KOPT-K1 (cell line): ENCODE measurements at regions not wholly inside any gene's neighbourhood (a gene's known extent, or its start where the extent isn't known, plus 50 kb on each side); places are given as distances from the start of the nearest gene placed in this dataset.
"Not testable (repeated sequence)": the region's sequence is repeated elsewhere in the genome, so short reads cannot be mapped to it uniquely, and the experiment has no call there.

Experiments
- H3K27ac ChIP-seq: fragments of 200-600 bp; sonication (generic); 2 replicates; pipeline ENCODE4 v1.5.1; 2016; ENCODE audit warnings: antibody characterized with exemption, mild to moderate bottlenecking, low read depth, low read length; ENCODE audit not compliant: poor library complexity, severe bottlenecking
- H3K36me3 ChIP-seq: fragments of 200-600 bp; sonication (generic); 2 replicates; pipeline ENCODE4 v1.5.1; 2017; ENCODE audit warnings: antibody characterized with exemption, mild to moderate bottlenecking, low read length, moderate library complexity; ENCODE audit not compliant: insufficient read depth
- H3K9me3 ChIP-seq: fragments of 200-600 bp; sonication (generic); 2 replicates; pipeline ENCODE4 v1.5.1; 2017; ENCODE audit warnings: antibody characterized with exemption, low read length, mild to moderate bottlenecking; ENCODE audit not compliant: insufficient read depth, poor library complexity, severe bottlenecking

DNA sequence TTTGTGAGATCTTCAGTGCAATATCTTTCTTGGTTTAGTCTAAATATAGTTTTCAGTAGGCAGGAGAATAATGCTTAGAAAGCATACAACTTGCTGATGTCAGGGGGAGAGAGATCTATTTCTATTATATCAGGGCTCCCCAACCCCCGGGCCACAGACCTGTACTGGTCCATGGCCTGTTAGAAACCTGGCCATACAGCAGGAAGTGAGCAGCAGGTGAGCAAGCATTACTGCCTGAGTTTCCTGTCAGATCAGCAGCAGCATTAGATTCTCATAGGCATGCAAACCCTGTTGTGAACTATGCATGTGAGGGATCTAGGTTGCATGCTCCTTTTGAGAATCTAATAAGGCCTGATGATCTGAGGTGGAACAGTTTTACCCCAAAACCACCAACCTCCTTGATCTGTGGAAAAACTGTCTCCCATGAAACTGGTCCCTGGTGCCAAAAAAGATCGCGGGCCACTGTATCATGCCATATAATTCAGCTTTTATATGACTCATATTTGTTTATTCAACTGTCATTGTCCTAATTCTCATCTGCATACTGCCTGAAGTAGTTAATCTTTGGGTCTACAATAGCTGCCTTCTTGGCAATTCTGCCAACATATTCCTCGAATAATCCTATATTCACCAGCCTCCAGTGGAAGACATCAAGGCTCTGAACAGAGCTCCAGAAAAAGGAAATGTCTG, 163.6 kb upstream of the DYRK2 start:
- no peak overlapping the region for H3K27ac ChIP-seq
- H3K36me3 ChIP-seq = no peaks in the 10 kb centered on the region
- H3K9me3 ChIP-seq = peaks cover 30% of the 10 kb centered on the region

DNA sequence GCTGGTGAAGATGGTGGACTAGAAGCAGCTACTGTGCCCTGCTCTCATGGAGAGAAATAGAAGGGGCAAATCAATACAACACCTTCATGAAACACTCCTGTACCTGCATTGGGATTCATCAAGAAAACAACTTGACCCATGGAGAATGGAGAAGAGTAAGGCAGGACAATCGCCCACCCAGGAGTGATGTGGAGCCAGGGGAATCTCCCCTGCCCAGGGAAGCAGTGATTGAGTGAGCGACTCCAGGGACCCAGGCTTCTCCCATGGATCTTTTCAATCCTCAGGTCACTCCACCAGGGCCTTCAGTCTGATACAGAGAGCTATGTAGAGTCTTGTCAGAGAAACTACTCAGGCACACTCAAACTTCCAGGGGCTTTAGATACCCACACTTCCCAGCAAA, 161.9 kb upstream of the DYRK2 start:
- Histone ChIP-seq H3K9me3 (peaks cover 42% of the 10 kb centered on the region), H3K27ac (no peak overlapping the region), H3K36me3 (no peaks in the 10 kb centered on the region)

DNA sequence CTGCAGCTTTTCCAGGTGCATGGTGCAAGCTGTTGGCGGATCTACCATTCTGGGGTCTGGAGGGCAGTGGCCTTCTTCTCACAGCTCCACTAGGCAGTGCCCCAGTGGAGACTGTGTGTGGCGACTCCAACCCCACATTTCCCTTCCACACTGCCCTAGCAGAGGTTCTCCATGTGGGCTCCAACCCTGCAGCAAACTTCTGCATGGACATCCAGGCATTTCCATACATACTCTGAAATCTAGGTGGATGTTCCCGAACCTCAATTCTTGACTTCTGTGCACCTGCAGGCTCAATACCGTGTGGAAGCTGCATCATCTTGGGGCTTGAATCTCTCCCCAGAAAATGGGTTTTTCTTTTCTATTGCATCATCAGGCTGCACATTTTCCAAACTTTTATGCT, 160.2 kb upstream of the DYRK2 start:
- H3K36me3 ChIP-seq, H3K27ac ChIP-seq: not testable (repeated sequence)
- peaks cover 49% of the 10 kb centered on the region for H3K9me3 ChIP-seq

DNA sequence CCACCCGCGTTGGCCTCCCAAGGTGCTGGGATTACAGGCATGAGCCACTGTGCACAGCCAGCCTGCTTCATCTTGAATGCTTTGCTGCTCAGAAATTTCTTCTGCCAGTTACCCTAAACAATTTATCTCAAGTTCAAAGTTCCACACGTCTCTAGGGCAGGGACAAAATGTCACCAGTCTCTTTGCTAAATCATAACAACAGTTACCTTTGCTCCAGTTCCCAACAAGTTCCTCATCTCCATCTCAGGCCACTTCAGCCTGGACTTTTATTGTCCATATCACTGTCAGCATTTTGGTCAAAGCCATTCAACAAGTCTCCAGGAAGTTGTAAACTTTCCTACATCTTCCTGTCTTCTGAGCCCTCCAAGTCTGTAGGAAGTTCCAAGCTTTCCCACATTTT, 159.5 kb upstream of the DYRK2 start:
- Histone ChIP-seq H3K27ac (no peak overlapping the region), H3K36me3 (no peaks in the 10 kb centered on the region), H3K9me3 (peaks cover 49% of the 10 kb centered on the region)

DNA sequence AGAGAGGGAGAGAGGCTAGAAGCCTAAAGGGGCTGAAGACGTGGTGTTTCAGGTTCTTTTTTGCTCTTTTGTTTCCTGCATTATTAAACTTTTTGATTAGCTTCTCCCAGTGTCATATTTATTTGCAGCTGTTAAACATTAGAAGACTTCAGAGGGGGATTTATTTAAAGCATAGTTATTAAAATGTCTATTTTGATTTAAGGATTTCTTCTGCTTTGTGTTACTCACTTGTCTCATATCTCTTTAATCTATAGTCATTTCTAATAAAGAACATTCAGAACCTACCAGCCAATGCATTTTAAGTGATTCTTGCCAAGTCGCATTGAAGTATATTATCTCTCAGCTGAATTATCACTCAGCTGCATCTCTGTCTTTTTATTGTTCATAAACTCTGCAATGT, 152.0 kb upstream of the DYRK2 start:
- no peaks in the 10 kb centered on the region for H3K36me3 ChIP-seq
- no peak overlapping the region for H3K27ac ChIP-seq
- peaks cover 8% of the 10 kb centered on the region for H3K9me3 ChIP-seq

DNA sequence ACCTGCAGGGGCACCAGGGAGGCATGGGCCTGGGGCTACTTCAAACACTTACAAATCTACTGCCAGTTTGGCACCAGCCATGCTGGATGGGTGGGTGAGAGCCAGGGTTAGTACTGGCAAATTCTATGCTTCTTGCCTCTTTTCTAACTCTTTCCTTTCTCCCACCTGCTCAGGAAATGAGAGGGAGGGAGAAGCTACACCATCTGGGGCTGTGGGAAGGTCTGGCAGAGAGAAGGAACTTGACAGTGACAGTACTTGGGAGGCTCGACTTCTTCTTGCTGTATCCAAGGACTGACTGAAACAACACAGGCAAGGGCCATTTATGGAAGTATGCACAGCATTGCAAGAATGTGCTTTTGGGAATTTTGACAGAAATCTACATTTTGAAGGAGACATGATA, 149.6 kb upstream of the DYRK2 start:
- H3K36me3 ChIP-seq = no peaks in the 10 kb centered on the region
- H3K27ac ChIP-seq = no peak overlapping the region
- H3K9me3 ChIP-seq = no peaks in the 10 kb centered on the region

DNA sequence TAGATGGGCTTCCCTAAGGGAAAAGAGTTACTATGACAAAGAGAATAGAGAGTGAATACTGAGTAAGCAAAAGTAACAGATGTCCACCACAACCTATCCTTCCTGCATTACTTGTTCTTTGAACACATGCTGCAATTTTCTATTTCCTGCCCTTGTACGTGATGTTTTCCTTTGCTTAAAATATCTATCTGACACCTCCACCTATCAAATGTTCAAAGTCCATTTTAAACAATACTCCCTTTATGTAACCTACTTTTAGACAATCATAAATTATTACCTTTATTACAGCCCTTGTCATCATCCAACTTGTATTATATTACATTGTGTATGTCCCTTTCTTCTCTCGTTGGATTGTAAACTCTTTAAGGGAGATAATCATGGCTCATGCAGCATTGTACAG, 147.2 kb upstream of the DYRK2 start:
- H3K27ac ChIP-seq = no peak overlapping the region
- H3K9me3 ChIP-seq = no peaks in the 10 kb centered on the region
- H3K36me3 ChIP-seq = no peaks in the 10 kb centered on the region

DNA sequence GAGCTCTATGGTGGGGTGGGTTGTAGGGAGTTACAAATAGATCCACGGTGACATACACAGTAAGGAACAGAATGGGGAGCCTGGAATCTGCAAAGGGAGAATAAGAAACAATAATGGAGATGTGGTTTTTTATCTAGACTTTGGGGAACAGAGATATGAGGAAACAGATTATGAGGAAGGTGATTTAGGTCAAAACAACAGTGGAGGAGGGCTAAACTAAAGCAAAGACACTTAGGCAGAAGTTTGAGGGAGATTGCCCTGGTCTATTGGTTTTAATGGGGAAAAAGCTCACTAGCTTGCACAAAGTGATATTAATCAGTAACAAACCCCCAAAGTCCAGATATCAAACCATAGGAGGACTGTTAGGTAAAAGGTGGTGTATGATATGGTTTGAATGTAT, 144.5 kb upstream of the DYRK2 start:
- Histone ChIP-seq H3K36me3 (no peaks in the 10 kb centered on the region), H3K27ac (no peak overlapping the region), H3K9me3 (no peaks in the 10 kb centered on the region)

GRCh38 chr12:67506739-67507138, 141.8 kb upstream of the DYRK2 start:
- Histone ChIP-seq H3K36me3 (no peaks in the 10 kb centered on the region), H3K9me3 (no peaks in the 10 kb centered on the region), H3K27ac (no peak overlapping the region)

- Histone ChIP-seq H3K9me3 (no peaks in the 10 kb centered on the region), H3K36me3 (no peaks in the 10 kb centered on the region), H3K27ac (no peak overlapping the region)
Observed at GRCh38 chr12:67508830-67509229, 139.7 kb upstream of the DYRK2 start.

DNA sequence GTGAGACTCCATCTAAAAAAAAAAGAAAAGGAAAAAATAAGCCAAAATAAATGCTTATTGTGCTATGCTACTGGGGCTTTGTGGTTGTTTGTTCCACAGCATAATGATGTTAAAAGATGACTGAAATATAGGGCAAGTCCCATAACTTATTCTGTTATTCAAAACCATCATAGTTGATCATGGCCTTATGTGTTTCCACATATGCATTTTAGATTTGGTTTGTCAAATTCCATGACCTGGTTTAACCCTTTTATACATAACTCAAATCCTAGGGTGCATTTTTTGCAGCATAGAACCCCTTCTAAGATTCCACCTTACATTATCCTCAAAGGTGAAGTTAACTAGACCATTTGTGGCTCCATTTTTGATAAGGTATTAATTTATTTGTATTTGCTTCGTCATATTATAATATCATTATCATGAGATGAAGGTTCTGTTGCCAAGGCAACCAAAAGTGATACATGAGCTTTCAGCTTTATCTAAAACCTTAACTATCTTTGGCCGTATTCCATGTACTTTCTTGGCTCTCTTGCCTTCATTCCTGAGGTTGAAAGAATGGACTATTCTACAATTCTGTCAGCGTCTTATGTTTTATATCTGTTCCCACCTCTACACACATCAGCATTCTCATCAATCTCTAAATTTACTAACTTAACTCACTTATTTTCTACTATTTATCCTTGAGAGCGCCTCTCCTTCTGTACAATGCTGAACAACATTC, 138.7 kb upstream of the DYRK2 start:
- no peak overlapping the region for H3K27ac ChIP-seq
- no peaks in the 10 kb centered on the region for H3K36me3 ChIP-seq
- H3K9me3 ChIP-seq = no peaks in the 10 kb centered on the region

DNA sequence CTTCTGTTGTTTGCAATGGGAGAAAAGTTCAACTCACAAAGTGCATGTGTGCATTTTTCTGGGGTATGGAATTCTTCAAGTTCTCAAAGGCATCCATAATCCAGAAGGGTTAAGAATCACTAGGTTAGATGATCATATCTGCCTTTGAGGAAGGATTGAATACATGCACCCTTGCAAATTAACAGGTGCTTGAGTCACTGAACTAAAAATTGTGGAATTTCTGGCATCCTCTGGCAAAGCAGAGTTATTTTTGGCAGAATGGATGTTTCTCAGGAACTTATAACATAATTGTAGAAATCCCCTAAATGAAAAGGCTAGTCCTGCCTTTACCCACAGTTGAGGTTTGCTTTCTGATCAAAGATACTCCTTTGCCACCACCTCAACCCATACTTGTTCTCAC, 136.5 kb upstream of the DYRK2 start:
- Histone ChIP-seq H3K9me3 (no peaks in the 10 kb centered on the region), H3K27ac (no peak overlapping the region)

DNA sequence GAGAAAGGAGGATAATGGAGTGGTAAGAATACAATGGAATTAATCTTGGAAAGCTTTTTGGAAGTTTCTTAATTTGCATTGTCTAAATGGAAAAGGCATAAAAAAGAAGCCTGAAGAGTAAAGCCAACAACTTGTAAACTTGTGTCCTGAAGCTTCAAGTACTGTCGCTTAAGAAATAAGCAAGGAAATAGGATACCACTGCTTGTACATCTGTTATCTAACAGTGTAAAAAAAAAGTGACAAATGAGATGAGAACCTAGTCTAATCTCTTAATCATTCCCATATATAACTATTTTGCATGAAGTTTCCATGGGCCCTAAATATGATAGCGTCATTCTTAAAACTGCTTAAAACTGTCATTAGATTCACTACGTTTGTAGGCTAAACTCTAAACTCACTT, 134.0 kb upstream of the DYRK2 start:
- Histone ChIP-seq H3K27ac (no peak overlapping the region), H3K36me3 (no peaks in the 10 kb centered on the region), H3K9me3 (no peaks in the 10 kb centered on the region)

More for the DNA sequence above, 136.5 kb upstream of the DYRK2 start:
- H3K36me3 ChIP-seq = no peaks in the 10 kb centered on the region

DNA sequence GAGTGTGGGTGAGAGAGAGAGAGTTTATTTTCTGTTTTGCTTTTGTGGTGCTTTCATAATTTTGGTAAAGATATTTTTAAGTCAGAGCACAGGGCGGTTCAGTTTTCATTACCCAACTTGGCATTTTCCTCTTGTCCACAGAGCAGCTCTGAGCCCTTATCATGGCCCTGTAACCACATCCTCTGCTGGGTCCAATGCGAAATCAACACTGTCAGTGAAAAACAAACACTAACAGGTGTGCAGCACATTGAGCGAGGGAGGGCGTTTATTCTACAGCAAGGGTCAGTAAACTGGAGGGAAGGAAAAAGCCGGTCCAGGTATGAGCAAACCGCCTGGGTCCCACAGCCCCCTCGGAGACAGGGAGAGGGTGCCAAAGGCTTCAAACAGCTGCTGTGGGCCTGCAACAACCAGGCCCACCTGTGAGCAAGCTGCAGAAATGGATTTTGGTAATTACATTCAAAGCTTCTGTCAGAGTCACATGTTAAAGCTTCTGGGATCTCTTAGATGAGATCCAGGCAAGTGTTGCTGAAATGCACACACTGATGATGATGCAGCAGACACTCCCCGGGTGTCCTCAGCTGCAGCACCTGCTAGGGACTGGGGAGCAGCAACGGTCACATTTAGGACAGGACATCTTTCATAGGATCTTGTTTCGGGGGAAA, 132.7 kb upstream of the DYRK2 start:
- Histone ChIP-seq H3K27ac (peak overlapping the region; percentile 25), H3K36me3 (no peaks in the 10 kb centered on the region), H3K9me3 (no peaks in the 10 kb centered on the region)

DNA sequence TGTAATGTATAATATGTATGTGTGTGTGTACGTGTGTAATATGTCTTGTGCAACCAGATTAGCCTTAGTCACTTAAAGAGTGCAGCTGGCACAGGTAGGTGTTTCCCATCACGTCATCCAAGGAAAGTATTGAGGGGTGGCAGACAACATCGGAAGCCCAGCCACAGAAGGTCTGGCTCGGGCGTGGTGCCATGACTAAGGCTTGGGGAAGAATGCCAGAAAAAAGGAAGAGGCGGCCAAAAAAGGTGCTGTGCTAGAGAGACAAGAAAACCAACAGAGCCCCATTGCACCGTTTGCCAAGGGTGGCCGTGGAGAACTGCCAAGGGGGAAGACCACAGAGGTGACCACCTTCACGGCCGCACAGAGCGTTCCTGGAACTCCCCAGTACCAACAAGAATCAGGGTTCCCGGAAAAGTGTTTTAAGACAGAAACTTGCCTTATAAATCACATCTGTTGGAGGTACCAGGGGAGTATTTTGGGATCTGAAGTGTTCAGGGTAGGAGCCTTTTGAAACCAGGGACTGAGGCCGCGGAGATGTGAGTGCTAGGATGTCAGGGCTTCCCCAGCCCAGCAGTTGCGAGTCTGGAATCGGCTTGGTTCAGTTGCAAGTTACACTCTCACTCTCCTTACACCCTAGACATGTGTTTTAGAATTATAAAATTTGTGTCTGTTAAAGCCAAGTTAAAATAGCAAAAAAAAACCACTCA, 131.2 kb upstream of the DYRK2 start:
- Histone ChIP-seq H3K9me3 (no peaks in the 10 kb centered on the region), H3K36me3 (no peaks in the 10 kb centered on the region), H3K27ac (no peak overlapping the region)
